NCI-H2171 (cell line): ENCODE measurements at regions not wholly inside any gene's neighbourhood (a gene's known extent, or its start where the extent isn't known, plus 50 kb on each side); places are given as distances from the start of the nearest gene placed in this dataset.

Experiments
- DNase-seq: peaks from one replicate; lab custom pipeline; 2025; lab: John Stamatoyannopoulos, UW

GRCh38 chr17:33777674-33778073 lies 477.4 kb upstream of the CCL2 start:
- DNase-seq: no peak

DNA sequence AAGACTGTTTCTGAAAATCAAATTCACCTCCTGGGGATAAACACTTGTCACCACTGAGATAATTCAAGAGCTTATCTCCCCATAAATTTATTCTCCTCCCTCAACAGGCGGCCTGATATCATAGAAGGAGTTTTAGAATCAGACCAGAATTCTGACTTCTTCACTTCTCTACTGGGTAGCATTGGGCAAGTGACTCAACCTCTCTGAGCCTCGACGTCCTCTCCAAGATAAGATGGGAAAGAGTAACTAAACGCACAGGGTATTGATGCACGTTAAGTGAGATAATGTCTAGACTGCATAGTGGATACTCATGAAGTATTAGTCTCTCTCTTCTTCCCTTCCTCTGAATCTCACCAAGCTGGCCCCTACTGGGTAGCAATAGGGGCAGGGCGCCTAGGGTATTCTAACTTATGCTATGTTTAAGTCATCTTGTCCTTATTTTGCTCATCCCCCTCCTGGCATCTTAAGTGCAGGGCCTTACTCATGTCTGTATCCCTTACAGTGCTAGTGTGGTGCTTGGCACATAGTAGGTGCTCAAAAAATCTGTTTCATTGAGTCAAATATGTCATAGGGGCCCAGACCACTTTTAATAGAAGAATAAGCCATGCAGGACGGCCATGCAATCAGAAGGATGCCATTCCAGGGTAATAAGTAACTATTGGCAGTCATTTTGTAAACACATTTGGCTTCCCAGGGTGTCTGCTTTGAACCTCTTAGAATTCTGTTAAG lies 476.4 kb upstream of the CCL2 start:
- no peak for DNase-seq

GRCh38 chr17:33779234-33779591 lies 475.9 kb upstream of the CCL2 start:
- DNase-seq: peak; percentile 48

DNA sequence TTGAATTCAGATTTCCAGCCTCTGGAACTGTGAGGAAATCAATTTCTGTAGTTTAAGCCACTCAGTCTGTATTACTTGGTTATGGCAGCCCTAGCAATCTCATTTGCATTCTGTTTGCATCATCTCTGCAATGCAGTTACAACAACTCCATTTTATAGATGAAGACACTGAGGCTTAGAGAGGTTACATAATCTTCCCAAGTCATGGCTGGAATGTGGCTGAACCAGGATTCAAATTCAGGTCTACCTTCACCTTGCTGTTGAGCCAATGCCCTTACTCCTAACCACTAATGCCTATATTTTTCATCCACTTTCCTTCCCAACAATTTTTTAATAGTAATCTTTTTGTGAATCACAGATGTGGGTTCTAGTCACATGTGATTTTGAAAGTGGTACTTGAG lies 469.8 kb upstream of the CCL2 start:
- no peak for DNase-seq

- DNase-seq: no peak
Observed at GRCh38 chr17:33786478-33786877, 468.6 kb upstream of the CCL2 start.

- no peak for DNase-seq
Observed at GRCh38 chr17:33789658-33790057, 465.4 kb upstream of the CCL2 start.

DNA sequence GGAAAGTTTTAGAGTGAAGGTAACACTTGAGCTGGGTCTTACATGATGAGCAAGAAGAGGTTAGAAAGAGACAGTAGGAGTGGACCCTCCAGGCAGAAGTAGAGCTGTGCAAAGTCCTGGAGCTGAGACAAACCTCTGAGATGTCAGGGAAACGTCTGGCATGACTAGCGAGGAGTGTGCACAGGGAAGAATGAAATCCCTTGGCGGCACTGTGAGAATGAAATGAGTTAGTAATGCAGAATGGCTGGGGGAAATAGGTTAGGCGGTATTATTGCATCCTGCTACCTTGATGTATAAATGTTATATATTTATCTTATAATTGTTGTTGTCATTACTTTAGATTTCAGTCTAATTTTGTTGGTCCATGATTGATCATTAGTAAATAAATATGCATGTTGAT lies 457.9 kb upstream of the CCL2 start:
- DNase-seq: no peak

DNA sequence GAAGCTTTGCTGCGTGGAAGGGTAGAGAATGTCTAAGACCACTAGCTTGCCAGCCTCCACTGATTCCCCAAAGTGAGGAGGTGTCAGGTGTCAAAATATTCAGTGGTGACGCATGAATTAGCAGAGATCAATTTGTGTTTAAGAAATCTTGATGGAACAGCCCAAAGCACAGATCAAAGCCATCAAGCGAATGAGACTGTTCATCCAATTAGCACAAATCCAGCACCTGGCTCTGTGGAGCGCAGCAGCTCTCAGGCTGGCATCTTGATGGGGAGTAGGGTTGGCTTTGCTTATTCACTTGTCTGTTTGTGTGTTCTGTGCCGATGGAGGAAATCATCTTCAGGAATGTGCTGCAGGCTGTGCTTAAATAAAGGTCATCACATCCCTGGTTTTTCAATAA lies 456.8 kb upstream of the CCL2 start:
- DNase-seq: no peak

DNA sequence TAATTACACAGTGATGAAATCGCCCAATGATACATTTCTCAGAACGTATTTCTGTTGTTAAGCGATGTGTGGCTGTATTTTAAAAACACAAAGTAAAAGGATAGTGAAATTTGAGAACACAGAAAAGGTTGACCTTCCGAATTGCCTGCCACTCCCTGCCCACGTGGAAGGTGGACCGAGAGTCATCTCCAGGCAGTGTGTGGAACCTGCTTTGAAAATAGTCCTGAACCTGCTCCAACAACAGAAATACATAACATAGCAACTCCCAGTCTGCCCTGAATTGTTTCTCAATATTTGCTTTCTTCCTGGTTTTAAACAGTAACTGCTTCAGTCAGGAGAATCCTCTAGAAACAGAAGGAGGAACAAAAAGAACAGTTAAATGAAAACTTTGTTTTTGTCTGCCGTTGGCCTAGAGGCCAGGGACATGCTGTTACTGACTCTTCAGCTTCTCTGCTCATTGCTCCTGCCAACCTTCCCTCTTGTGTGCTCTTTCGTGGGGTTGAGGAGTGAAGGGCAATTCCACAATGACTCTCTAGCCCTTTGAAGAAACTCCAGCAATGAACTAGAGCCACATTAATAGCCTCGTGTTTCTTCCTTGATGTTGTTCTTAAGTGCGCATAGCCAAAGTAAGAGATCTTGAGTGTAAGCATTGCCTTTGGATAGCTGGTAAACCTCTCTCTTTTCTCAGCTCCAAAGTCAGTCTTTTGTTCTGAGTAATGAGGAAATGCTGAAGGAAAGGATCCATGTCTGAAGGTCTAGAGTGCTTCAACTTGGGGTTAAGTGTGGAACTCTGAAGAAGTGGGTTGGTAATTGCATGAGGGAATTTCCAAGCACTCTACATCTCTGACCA lies 452.5 kb upstream of the CCL2 start:
- no peak for DNase-seq

- DNase-seq: no peak
Observed at GRCh38 chr17:33803199-33803685, 451.8 kb upstream of the CCL2 start.

GRCh38 chr17:33803686-33804085 lies 451.4 kb upstream of the CCL2 start:
- DNase-seq: no peak

DNA sequence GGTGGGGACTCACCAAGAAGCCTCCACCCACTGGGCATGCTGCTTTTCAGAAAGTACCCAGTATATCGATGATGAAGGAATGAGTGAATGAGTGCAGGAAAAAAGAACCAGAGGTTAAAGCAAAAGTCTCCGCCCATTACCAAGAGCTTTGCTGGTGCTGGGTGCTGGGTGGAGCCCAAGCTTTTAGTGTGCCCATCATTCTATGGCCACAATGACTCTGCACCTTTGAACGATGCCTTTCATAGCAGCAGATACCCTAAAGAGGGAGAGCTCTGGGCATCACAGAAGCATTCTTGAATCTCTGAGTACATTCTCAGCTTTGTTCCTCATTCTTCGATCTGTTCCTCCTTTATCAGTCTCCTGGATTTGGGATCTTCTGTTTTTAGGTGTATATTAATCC lies 450.7 kb upstream of the CCL2 start:
- DNase-seq: no peak

DNA sequence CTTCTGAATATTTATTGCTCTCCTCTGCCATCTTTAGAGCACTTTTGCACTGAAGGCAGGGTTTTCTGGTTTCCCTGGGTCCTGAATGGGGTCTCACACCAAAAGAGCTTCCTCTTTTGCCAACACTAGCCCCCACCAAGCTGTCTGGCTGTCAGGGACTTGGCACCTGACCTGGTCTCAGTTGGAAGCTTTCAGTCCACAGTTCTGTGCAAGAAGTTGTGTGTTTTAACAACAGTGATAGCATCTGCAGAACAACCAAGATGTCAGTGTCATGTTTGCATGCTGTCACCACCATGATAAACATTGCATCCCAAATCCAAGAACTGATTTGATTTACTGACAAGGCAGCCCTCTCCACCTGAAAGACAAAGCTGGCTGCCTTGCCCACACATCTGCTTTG lies 448.5 kb upstream of the CCL2 start:
- DNase-seq: no peak

DNA sequence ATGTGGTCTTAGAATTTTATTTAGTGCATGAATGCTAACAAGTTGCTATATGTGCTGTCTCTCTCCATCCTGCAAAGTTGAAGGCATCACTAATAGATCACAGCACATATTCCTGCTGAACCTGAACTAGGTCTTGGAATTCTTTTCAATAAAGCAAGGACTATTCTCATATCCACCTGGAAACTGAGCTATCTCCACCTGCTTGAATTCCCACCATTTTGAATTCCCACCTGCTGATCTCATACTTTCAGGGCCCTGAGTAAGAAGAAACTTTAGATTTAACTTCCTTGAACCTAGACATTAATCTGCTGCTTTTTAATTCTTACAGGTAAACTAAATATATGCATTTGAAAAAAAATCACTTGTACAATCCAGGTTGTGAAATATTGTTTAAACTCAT lies 445.3 kb upstream of the CCL2 start:
- DNase-seq: no peak

DNA sequence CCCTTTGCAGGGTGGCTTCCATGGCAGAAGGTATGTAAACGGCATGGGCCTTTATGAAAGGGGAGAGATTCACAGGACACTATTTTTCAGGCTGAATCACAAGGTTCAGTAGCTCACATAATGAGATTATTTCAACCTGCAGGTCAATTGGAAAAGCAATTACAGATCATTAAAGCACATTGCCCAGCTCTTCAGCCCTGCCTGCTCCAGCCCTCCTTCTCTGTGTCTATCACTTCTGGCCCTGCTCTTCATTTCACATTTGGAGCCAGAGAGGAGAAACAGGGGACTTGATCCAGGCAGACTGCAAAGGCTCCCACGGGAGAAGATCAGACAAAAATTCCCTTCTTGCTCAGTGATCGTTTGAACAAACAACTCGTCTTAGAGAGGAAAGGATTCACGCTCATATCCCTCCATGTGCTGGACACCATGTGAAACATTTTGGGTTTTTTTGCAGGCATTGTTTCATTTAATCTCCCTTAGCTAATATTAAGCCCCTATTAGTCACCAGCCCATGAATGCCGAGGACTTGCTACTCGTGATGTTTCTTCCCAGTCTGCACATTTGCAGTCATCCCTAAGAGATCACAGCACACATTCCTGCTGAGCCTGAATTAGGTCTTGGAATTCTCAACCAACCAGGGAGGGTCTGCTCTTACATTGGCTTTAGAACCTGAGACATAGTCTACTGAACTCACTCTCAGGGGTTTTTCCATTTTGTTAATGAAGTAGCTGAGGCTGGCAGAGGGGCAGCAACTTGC lies 443.9 kb upstream of the CCL2 start:
- DNase-seq: no peak

DNA sequence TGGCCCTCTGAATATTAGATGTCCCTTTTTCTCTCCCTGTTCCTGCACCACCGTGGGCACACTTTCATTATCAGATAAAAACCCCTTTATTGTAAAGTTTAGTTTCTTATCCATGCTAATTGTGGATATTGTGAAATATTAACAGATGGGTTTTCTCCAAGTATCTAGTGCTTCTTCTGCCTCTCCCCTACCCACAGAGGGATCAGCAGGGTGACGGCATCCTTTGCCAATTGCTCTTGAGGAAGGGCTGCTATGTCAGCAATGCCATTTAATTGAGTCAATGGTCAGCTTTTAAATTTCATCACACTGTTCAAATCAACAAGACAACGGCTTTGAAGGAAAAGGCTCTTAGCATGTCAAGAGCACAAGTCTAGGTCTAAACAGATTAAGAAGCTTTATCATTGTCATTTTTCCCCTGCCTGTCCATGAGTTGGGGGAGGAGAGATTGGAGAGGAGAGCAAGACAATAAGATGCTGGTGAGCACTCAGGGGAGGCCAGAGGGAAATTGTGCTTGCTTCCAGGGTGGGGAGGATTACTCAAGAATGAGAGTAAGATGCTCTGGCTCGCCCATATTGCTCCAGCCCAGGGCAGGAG lies 443.0 kb upstream of the CCL2 start:
- DNase-seq: no peak

GRCh38 chr17:33814852-33815251 lies 440.2 kb upstream of the CCL2 start:
- DNase-seq: no peak

DNA sequence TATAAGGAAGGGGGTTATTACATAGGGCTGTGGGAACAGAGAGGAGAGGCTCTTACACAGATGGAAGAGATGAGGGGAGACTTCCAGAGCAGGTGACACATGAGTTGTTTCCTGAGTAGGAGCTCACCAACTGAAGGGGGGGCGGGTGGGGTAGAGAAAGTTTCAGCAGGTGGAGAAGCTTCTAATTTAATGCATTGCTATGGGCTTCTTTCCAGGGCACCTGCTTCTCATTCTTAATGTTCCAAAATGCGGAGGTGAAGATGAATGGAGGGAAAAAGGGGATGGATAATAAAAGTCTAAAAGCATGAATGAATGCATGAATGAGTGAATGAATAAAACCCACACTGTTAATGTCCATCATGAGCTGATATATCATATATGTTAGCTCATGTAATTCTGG lies 439.0 kb upstream of the CCL2 start:
- no peak for DNase-seq

DNA sequence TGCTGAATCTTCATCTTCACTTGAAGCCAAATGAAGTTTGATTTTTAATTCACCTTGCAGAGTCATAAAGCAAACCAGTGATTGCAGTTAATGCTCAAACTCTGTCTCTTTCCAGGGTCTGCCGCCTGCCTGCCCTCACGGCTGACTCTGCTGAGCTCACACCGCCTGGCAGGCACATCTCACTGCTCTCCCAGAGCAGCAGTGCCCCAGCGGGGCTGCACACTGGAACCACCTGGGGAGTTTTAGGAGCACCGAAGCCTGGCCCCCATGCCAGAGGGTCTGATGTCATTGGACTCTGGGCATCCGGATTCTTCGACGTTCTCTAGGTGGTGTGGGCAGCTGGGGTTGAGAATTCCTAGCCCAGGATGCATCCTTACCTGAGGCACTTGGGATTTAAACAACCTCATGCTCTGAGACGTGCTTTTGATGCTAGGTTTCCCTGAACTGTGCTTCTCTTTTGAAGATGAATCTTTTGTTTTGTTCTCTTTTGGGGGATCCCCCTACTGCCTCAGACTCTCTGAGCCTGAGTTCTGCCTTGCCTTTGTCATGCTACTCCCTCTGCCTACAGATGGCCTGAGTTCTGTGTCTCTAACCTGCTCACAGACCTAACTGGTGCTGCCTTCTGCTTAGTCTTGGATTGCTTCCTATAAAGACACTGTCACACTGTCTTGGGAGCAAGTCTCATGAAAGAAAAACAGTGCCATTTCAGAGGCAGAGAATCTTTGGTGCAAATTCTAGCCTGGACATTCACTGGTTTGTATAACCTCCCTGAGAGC lies 438.1 kb upstream of the CCL2 start:
- DNase-seq: no peak

- DNase-seq: no peak
Observed at GRCh38 chr17:33819539-33819938, 435.5 kb upstream of the CCL2 start.

DNA sequence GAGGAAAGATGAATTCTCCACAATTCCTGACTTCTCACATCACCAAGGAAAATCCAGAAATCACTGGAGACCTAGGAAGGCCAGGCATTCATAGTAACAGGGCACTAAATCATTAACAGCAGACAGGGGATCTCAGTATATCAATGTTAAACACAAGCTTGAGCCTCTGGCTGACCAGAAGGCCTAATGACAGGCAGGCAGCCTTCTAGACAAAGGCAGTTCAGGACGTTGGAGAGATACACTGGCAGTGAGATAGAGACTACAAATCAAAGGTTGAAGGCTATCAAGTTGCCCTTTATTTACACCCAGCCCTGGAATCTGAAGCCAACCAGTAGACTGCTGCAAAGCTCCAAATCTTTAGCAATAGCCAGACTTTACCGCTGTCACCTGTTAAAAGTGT lies 422.8 kb upstream of the CCL2 start:
- no peak for DNase-seq

DNA sequence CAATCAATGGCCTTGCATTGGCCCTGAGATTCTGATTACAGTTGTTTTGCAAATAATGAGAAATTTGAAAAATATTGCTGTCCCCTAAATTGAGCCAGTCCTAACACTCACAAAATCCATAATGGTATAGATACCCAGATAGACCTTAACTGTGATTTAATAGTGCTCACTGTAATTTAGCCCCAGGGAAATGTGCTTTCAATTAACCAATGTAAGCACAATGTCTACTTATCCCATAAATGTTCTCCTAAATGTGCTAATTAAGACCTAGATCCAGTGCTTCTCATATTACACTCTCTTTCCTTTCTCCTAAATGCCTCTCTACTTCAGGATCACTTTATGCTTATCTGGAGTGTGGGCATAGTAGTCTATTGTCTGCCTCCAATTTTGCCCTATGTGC lies 417.8 kb upstream of the CCL2 start:
- DNase-seq: no peak
